WI38 (cell line): ENCODE measurements at regions not wholly inside any gene's neighbourhood (a gene's known extent, or its start where the extent isn't known, plus 50 kb on each side); places are given as distances from the start of the nearest gene placed in this dataset.

ENCODE experiments used
- H3K4me3 ChIP-seq: 2 replicates; pipeline ENCODE4 v1.5.1; 2011; ENCODE audit warnings: low read depth, mild to moderate bottlenecking, control low read depth, low read length
- TF ChIP-seq, protein P1 (sequence below): IDR thresholded peaks from 2 replicates; pipeline ENCODE4 v1.5.1; 2012; ENCODE audit warnings: low read depth, mild to moderate bottlenecking, control low read depth, low read length

DNA sequence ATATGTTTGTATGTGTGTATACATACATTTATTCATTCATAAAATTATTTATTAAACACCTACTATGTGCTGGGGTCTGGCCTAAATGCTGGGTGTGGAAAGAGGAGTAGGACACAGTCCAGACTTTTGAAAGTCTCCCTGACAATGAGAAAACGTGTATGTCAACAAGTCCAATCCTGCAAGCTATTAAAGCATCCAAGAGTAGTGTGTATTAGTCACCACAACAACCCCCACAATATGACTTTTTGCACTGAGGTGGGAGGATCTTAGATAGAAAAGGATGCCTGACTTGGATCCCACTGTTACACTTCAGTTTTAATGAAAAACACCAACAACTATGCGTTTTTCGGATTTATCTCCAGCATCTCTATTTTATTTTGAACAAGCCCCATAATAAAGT is 446.4 kb downstream of the EPHA4 start:
- no peak overlapping the region for H3K4me3 ChIP-seq
- TF ChIP-seq, protein P1, sequence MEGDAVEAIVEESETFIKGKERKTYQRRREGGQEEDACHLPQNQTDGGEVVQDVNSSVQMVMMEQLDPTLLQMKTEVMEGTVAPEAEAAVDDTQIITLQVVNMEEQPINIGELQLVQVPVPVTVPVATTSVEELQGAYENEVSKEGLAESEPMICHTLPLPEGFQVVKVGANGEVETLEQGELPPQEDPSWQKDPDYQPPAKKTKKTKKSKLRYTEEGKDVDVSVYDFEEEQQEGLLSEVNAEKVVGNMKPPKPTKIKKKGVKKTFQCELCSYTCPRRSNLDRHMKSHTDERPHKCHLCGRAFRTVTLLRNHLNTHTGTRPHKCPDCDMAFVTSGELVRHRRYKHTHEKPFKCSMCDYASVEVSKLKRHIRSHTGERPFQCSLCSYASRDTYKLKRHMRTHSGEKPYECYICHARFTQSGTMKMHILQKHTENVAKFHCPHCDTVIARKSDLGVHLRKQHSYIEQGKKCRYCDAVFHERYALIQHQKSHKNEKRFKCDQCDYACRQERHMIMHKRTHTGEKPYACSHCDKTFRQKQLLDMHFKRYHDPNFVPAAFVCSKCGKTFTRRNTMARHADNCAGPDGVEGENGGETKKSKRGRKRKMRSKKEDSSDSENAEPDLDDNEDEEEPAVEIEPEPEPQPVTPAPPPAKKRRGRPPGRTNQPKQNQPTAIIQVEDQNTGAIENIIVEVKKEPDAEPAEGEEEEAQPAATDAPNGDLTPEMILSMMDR, result no peak

DNA sequence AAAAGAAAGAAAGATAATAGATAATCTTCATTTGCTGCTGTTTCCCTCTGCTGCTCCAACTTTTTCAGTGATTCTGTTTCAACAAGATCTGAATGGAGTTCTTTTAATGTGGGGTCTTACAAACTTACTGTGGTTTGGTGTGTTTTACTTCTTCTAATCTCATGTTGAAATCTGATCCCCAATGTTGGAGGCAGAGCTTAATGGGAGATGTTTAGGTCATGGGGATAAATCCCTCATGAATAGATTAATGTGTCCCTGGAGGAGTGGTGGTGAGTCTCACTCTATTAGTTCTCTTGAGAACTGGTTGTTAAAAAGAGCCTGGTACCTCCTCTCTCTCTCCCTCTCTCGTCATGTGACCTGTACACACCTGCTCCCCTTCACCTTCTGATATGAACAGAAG is 442.4 kb downstream of the EPHA4 start:
- TF ChIP-seq, protein P1, result no peak

DNA sequence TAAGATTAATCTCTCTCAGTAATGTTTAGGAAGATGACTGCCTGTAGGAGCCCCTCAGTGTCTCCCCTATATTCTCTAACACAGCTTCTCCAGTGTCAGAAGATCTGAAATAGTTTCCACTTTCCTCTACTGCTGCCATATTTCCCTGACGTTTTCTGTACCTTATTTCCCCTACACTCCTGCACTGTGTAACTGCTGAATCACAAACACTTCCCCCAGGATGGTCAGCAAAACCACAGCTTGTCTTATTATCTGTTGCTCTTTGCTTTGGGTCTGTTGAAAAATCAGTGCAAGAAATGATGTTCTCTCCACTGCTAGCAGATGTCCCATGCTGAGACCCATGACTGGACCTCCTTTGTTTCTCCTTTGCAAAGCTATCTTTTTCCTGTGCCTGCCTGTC is 441.7 kb downstream of the EPHA4 start:
- no peak overlapping the region for H3K4me3 ChIP-seq
- TF ChIP-seq, protein P1, result no peak

More for the DNA sequence above, 442.4 kb downstream of the EPHA4 start:
- H3K4me3 ChIP-seq, result no peak overlapping the region

DNA sequence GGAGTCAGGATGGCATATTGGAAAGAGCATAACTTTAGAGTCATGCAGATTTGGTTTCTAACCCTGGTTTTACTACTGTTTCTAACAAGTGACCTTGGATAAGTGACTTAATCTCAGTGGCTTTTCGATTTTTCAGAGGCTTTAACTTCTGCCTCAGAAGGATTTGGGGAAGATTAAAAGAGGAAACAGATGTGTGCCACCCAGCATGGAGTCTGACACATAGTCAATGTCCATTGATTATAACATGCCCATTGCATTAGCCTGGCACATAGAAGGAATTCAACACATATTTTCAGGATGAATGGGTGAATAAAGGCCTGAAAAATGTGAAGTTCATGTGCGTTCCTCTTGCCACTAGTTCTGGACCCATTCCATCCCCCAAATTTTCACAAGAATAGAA is 438.2 kb downstream of the EPHA4 start:
- H3K4me3 ChIP-seq, result no peak overlapping the region
- TF ChIP-seq, protein P1, result no peak

DNA sequence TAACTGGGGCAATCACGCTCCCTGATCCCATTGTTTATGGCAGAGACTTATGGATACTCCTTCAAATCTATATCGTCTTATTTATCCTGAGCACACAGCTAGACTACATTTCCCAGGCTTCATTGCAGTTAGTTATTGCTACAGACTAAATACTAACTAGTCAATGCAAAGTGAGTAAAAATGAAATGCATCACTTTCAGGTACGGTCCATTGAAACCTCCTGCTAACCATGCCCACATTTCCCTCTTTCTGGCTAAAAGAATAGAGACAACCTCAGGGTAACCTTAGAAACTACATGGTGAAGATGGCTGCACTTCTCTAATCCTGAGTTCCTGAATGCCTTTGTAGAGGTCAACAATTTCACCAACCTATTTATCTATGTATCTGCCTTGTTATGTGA is 437.4 kb downstream of the EPHA4 start:
- TF ChIP-seq, protein P1, result no peak
- no peak overlapping the region for H3K4me3 ChIP-seq

DNA sequence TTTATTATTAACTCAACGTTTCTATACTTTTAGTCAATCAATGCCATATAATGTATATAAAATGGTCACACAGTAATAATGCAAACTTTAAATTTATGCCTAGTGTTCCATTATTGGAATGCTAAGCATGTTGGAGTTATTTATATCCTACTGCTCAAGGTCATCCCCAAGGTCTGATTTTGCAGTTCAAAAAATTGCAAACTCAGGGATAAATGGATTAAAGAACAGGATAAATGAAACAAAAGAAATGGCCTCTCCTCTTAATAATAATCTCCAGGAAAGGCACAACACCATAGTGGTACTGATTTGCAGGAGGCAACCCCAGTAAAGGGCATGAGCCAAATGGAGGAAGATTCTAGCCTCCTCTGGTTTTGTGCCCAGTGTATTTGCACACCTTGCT is 436.4 kb downstream of the EPHA4 start:
- TF ChIP-seq, protein P1, result no peak
- H3K4me3 ChIP-seq, result no peak overlapping the region

DNA sequence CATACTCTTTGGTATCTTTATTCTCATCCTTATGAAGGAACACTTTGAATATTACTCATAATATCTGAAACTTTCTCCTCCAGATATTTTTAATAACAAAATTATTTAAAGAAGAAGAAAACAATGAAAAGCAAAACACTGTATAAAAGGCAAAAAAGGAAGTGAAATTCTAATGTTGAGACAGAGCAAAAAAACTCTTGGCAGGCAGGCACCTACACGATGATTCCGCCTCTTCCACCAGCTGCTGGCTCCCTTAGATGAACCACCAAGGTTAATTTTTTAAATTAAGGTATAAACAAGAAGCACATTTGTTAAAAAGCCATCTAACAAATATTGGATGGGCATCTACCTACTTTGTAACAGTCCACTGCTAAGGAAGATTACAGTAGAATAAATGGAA is 434.7 kb downstream of the EPHA4 start:
- no peak overlapping the region for H3K4me3 ChIP-seq
- TF ChIP-seq, protein P1, result no peak
